Right renal cortex interstitium (tissue), 3 donors: ENCODE measurements at regions not wholly inside any gene's neighbourhood (a gene's known extent, or its start where the extent isn't known, plus 50 kb on each side); places are given as distances from the start of the nearest gene placed in this dataset.
"Not testable (repeated sequence)": the region's sequence is repeated elsewhere in the genome, so short reads cannot be mapped to it uniquely, and the experiment has no call there.

ENCODE experiments used
- DNase-seq, 3 donors: peaks; one replicate each; pipeline ENCODE4 v3.0.0-alpha.2; 2013; ENCODE audit warnings: low read depth in 3 of 3, low spot score in 2 of 3

DNA sequence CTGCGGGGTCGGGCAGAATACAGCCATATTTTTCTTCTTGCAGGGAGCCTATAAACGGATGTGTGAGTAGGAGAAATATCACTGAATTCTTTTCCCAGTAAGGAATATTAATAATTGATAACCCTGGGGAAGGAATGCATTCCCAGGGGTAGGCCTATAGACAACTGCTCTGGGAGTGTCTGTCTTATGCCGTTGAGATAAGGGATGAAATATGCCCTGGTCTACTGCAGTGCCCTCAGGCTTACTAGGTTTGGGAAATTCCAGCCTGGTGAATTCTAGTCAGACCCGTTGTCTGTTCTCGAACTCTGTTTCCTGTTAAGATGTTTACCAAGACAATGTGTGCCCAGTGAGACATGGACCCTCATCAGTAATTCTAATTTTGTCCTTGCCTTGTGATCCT lies 1129.3 kb downstream of the ZPLD1 start:
- DNase-seq: not testable (repeated sequence)

DNA sequence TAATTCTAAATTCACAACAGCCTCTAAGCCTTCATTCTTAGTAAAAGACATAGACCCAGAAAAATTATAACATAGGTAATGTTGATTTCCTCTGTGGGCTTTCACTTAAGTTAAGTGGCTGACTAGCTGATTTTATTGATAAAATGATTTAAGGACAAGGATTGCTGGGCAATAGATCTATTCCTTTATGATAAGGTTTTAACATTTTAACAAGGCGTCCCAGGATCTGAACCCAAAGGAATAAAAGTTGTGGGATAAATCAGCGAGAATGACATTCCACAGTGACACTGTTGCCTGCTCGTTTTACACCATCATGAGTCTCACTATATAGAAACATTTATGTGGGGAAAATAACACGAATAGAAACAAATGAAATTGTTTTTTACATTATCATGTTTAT lies 1151.0 kb downstream of the ZPLD1 start:
- DNase-seq: no peak

DNA sequence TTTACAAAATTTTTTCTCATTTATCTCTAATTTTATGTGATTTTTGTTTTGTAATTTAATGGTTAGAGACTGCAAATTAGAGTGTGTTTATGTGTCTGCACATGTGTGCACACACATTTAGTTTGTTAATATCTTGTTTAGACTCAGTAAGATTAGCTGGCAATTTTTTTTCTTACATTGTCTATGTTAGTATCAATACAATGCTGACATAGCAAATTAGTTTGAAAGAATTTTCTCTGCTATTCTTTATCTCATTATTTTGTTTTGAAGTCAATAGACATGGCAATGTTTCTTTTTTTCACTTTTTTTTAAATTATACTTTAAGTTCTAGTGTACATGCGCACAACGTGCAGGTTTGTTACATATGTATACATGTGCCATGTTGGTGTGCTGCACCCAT lies 1155.0 kb downstream of the ZPLD1 start:
- DNase-seq: no peak

DNA sequence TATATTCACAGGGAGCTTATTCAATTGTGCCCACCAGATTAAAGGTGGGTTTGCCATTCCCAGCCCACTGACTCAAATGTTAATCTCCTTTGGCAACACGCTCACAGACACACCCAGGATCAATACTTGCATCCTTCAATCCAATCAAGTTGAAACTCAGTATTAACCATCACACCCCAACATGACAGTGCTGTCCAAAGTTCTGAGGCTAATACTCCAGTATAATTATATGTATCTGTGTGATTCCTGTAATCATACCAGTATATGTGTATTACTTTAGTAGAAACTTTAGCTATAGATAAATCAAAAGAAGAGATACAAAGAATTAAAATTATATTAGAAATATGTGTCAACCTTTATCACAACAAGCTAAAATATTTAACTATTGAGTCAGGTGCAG lies 1166.0 kb downstream of the ZPLD1 start:
- no peak for DNase-seq

DNA sequence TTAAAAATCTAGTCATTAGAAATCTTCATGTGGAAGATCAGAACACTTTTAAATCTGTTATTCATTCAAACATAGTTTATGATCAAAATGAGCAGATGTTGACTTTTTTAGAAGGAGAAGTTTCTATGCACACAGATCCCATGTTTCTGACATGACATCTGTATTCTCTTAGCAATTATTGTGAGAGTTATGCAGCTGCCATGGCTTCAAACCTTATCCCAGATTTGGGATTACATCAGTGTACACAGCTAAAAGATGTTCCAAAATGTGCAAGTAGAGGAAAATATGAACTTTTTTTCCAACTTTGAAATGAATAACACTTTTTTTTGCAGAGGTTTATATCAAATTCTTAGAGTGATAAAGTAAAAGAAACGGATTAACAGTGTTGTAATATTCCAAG lies 1166.9 kb downstream of the ZPLD1 start:
- DNase-seq: no peak

DNA sequence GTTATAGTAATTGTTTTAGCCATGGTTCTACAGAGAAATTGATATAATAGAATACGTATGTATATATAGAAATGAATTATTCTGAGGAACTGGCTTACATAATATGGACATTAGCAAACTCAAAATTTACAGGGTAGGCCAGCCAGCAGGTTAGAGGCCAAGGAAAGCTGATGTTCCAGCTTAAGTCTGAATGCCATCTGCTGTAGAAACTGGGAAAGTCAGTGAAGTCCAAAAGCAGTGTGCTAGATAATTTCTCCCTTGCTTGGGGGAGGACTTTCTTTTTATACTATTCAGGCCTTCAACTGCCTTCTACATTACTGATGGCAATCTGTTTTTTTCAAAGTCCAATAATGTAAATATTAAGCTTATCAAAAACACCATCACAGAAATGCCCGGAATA lies 1174.7 kb downstream of the ZPLD1 start:
- no peak for DNase-seq

DNA sequence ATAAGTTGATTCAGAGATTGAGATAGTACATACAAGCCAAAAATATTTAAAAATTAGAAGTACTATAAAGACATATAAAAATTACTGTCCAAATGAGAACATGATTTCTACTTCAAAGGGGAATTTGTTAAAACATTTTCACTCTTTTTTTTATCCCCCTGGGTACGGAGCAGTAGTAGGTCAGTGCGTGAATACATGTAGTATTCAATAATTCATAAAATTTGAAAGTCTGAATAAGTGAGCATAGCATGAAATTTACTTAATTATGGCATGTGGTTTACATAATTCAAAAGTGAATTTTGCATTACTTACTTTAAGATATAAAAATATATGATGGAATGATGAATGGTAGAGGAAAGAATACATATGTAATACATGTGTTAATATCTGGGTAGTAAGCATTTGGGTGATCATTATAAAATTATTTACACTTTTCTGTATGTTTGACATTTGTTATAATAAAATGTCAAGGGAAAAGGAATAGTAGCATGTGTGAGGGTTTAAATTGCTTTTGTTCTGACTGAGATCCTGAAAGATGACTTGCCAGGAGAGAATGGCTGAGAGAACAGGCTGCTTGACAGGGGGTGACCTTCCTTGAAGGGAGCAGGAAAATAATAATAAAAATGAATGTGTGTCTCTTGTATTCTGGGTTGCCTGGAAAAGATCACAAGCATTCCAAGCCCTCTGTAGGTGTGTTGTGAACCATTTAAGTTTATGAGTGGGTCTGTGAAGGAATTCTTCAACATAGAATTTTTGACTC lies 1178.8 kb downstream of the ZPLD1 start:
- DNase-seq: no peak

DNA sequence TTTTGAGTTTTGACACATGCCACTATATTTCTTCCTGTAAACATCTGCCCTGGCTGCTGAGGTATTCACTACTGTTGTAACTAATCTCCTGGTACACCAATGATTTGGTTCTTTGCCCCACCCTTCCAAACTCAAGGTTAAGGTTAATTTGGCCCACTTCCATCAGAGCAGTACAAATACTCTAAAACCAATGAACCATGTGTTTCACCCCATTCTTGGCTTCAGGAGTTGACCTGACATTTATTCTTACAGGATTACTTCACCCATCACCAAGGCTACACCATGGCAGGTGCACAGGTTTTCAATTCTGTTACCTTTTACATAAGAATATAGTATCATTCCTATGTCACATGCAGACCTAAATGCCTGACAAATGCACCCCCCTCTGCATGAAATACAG lies 1179.9 kb downstream of the ZPLD1 start:
- DNase-seq: no peak

DNA sequence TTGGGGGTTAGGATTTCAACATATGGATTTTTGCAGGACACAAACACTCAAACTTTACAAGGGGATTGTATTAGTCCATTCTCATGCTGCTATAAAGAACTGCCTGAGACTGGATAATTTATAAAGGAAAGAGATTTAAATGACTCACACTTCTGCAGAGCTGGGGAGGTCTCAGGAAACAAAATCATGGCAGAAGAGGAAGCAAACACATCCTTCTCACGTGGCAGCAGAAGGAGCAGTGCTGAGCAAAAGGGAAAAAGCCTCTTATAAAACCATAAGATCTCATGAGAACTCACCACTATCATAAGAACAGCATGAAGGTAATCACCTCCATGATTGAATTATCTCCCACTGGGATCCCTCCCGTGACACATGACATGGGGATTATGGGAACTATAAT lies 1183.1 kb downstream of the ZPLD1 start:
- DNase-seq: no peak

DNA sequence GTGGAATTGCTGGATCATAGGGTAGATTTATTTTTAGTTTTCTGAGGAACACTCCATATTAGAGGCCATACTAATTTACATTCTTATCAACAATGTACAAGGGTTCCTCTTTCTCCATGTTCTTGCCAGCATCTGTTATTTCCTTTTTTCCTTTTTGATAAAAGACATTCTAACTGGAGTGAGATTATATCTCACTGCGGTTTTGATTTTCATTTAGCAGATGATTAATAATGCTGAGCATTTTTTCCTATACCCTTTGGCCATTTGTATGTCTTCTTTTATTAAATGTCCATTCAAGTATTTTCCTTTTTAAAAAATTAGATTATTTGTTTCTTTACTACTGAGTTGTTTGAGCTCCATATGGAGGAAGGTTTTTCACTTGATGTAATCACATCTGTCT lies 1189.5 kb downstream of the ZPLD1 start:
- DNase-seq: no peak

DNA sequence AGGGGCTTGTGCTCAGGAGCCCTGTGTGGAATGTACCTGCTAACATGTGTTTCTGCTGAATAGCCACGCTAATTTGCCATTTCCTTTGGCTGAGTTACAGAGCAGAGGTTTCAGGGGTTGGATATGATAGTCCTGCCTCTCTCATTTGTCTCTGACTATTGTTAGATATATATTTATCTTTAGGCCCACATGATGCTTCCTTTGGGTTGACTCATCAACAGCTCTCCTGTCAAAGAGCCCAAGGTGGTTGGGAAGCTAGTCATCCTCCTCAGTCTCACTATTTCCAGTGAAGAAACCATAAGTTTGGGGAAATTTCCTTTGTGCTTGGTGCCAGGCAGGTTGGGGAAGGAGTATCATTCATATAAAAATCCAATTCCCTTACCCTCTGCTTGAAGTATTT lies 1194.6 kb downstream of the ZPLD1 start:
- no peak for DNase-seq

DNA sequence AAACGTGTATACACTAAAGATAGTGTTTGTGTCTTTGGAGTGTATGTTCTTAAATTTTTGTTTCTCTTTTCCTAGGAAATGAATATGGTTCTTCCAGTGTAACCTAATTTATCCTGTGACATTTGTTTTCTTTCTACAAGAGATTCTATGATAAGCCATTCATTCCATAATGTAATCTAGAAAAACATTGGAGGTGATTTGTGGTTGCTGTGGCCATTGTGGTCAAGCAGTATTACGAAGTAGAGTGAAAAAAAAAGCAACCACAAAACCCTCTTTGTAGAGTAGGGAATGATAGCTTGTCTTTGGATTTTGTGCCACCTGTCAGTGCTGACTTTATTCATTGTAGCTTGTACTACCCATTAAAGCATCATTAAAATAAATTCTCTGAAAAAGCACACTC lies 1209.6 kb downstream of the ZPLD1 start:
- no peak for DNase-seq

DNA sequence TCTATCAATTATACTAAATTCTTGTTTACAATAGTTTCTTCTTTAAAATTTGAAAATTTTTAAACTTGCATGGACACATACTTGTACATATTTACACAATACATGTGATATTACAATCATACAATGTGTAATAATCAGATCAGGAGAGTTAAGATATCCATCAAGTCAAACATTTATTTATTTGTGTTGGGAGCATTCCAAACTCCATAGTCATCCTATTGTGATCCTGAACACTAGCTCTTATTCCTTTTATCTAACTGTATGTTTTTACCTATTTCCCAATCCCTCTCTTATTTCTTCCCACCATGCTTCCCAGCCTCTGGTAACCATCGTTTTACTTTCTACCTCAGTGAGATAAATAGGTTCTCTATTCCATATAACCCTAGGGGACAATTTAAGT lies 1219.2 kb downstream of the ZPLD1 start:
- no peak for DNase-seq

DNA sequence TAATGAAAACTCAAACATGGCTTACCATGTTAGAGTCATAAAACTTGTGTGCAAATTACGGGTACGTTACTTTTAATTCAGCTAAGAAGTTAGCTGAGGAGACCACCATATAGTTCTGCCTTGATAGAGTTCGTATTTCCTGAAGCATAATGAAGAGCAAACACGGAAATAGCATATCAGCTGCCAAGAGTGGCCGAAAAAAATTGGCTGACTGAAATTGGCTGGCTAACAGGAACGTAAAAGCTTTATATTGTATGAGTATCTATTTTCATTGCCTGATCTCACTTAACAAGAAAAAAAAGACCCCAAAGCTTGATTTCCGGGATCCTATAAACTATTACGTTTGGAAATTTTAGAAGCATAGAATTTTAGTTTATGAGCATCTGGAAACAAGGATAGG lies 1222.9 kb downstream of the ZPLD1 start:
- no peak for DNase-seq

DNA sequence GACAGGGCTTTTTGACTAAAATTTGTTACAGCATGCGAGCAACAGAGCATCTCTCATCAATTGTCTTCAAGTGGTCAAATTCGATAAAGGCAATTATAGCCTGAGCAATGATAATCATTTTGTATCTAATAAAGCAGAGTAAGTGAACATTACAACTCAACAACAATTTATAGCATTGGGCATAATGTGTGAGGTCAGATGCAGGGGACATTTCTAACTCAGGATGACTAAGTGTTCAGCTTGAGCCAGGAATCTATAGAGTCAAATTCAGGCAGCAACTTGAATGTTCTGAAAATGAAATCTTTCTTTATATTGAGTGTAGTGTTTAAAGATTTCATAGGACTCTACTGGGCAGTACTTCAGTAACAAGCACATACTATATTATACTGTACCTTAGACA lies 1226.0 kb downstream of the ZPLD1 start:
- DNase-seq: no peak

DNA sequence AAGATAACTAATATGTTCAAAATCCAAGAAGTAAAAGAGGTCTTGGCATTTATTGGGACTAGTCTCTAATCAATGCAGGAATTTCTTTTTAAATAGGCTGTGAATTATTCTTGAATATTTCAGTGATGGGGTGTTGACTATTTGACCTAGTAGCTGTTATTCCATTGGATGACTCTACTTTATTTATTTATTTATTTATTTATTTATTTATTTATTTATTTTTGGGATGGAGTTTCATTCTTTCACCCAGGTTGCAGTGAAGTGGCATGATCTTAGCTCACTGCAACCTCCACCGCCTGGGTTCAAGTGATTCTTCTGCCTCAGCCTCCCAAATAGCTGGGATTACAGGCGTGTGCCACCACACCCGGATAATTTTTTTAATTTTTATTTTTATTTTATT lies 1227.8 kb downstream of the ZPLD1 start:
- no peak for DNase-seq

DNA sequence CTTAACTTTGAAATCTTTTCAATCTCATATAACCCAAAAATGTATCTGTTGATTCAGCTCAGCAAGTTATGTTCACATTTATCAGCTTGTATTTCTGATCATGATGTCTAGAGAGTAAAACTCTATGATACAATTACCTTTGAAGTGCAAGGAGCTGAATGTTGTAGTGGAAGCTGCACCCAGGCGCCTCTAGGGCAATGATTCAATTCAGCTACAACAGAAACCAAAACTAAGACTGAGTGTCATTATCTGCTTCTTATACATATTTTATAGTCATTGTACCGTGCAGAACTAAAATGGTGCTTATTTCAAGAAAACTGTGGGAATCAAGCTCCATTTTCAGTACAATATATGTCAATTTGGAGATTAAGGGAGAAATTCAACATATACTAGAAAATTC lies 1237.5 kb downstream of the ZPLD1 start:
- no peak for DNase-seq

DNA sequence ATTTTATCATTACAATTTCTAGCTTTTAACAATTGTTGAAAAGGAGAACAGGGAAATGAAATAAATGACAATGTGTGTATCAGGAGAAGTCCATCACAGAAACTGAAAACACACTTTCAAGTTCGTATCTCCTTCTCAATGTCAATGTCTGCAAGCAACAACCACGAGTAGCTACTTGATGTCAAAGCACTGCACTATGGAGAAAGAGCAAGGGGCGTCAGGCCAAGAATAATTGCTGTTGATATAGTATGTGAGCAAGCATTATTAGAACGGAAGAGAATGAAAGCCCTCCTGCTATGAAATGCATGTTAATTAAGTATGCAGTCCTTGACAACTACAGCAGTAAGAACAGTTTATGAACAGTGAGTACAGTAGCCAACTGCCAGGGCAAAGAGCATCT lies 1250.1 kb downstream of the ZPLD1 start:
- no peak for DNase-seq

DNA sequence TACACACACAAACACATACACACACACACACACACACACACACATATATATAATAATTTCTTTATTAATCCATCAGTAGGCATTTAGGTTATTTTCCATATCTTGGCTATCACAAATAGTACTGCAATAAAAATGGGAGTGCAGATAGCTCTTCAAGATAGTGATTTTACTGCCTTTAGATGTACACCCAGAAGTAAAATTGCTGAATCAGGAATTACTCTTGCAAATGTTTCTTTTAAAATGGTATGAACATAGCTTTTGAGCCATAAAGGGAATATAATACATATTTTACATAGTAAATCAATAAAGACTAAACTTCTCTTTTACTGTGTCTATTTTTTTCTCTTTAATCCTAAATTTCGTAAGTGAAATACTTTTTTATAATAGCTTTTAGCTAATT lies 1251.1 kb downstream of the ZPLD1 start:
- no peak for DNase-seq

DNA sequence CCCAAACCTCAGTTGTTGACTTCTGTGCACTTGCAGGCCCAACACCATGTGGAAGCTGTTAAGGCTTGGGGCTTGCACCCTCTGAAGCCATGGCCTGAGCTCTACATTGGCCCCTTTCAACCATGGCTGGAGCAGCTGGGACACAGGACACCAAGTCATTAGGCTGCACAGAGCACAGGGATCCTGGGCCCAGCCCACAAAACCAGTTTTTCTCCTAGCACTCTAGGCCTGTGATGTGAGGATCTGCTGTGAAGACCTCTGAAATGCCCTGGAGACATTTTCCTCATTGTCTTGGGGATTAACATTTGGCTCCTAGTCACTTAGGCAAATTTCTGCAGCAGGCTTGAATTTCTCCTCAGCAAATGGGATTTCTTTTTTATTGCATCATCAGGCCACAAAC lies 1255.7 kb downstream of the ZPLD1 start:
- DNase-seq: no peak

DNA sequence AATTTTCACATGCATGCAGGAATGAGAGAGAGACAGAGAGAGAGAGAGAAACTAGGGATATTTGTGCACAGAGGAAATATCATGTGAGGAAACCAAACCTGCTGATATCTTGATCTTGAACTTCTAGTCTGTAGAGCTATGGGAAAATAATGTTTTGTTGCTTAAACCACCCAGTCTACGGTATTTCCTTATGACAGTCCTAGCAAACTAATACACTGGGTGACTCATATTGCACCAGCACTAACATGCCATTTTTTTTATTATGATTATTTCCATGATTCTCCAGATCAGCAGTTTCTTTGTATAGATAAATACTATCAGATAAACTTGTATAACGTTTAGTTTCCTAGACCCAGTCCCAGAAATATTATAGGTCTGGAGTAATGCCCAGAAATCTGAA lies 1259.0 kb downstream of the ZPLD1 start:
- no peak for DNase-seq

DNA sequence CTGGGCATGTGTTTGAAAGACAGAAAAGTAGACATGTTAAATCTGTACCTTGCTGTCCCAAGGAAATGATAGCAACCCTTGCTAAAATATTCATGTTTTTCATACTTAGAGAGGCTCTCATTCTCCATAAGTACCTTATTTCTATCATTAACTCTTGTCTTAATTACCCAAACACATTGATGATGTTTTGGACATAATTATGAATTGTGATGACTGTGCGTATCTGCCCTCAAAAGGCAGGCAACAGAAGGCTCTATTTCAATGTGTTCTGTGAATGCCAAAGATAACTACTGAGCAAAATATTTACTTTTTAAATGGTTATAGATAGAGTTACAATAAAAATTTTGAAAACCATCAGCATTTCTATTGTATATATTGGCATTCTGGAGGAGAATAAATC lies 1263.8 kb downstream of the ZPLD1 start:
- DNase-seq: no peak

DNA sequence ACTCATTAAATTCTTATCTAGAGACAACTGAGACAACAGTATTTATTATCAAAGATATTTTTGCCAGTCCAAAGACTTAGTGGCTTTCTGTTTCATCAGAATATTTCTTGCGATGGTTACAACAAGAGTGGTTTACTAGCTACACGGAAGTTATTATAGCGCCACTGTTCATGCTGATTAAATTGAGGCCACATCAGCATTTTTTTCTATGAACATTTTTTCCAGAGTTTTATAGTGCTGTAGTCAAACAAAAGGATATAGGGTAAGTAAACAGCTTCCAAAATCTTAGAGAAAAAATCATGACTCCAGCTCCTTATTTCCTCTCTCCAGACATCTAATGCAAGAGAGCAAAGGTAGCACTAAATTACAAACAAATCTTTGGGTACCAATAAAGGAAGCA lies 1264.4 kb downstream of the ZPLD1 start:
- DNase-seq: no peak
